HG03280 (cell line): ENCODE measurements at regions not wholly inside any gene's neighbourhood (a gene's known extent, or its start where the extent isn't known, plus 50 kb on each side); places are given as distances from the start of the nearest gene placed in this dataset.

ENCODE experiments used
- ATAC-seq: cut with Tn5 transposase; IDR thresholded peaks from one replicate; pipeline ENCODE4 v1.9.1; 2021; ENCODE audit warnings: mild to moderate bottlenecking, moderate library complexity; ENCODE audit not compliant: unreplicated experiment

DNA sequence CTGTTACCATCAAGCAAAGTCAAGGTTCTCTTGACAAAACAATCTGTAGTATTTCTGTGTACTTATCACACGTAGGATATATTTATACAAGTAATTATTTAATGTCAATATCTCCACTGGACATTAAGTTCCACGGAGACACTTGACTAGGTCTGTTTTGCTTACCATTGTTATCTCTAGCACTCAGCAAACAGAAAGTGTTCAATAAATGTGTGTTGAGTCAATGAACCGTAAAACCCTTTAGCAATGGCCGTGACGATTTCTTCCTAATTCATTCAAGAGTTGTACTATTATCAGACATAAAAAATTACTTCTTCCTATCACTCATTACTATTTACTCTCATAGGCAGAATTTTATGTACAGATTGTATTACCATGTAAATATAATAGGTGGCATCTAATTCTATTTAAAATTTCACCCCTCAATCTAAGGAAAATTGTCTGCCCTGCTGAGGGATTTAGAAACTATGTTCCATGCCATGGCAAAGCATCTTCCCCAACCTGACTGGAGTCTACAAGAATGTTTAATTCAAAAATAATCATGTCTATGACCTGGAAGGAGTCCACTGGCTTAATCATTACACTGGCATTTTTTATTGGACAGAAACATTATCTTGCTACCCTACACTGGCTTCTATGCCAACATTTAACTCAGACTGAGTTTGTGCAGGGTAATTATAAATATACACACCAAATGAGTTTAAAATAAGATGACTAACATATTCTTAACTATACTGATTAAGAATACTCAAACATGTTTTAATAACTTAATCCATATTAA, 301.9 kb downstream of the ZEB2 start:
- ATAC-seq, result no peak

DNA sequence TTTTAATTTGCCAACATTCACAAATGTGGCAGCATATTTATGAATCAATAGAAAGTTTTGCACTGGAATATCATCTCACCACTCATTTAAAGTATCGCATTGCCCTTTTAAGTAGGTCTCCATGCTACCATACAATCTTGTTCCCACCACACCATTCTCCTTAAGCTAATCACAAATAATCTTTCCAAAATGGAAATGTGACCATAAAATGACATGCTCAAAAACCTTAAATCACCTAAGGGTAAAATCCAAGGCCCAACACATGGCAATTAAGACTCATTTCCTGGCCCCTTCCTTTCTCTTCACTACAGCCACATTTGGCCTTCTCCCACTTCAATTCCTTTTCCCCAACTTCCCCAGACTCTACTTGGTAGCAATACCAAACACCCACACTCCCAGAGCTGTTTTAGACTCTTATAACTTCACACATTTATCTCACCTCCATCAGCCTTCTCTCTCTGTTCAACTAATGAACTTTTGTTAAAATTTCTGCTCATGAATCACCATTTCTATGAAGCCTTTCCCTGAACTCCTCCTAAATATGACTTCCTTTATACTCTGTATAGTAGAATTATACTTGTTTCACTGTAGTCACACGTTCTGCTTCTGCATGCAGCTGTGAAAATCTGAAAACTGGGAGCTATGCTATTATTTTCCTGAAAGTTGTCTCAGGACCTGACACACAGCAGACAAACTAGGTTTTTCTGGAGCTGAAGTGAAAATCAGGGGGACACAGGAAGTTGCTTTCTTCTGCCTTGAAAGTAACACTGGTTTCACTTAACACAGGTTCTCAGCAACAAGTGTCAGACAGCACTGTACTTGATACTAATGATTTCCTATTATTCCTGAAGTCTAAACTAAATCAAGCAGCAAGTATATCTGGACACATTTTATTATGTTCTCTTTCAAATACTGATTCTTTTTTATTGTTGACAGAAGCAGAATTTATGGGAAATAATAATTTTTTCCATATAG, 303.9 kb downstream of the ZEB2 start:
- peak; percentile 43 for ATAC-seq

DNA sequence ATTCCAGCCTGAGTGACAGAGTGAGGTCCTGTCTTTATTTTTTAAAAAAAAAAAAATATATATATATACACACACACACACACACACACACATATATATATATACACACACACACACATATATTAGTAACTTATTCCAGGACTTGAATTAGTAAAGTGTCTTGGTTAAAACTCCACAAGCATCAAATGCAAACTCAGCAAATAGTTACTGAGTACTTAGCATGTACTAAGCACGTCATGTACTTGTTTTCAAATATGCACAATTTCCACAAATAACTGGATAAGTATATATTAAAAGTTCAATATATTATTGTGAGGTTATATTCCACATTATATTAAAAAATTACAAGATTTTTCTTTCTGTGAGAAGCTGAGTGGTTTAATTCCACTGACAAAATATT, 304.7 kb downstream of the ZEB2 start:
- no peak for ATAC-seq

DNA sequence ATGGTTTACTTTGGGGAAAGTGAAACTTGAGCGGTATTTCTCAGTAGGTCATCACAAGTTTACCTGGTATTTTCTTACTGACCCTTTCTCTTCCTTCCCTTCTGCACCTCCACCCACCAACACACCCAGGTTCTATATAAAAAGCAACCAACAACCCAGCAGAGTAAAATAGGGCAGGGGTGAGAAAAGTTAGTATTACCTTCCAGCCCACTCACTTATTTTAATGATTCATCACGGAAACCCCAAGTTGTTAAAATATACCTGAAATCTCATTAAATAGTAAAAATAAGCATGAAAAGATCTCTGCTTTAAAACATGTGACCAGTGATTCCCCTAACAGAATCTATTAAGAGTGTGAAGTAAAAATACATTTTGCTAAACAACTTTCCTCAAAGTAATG, 306.1 kb downstream of the ZEB2 start:
- peak; percentile 78 for ATAC-seq

DNA sequence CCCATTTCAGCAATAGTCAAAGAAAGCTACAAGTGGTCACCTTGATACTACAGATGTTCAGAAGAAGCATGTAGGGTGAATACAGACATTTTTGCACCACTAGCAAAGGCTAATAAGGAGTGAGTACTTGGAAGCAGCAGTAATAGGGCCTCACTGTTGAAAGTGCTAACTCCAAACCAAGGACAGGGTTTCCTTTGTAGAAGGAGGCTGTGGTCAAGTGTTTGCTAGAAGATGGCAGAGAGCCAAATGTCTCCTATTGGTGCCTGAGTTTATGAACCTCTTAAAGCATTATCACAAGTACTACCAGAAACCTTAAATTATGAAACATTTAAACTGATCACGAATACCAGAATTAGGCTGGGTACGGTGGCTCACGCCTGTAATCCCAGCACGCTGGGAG, 308.1 kb downstream of the ZEB2 start:
- ATAC-seq, result no peak

DNA sequence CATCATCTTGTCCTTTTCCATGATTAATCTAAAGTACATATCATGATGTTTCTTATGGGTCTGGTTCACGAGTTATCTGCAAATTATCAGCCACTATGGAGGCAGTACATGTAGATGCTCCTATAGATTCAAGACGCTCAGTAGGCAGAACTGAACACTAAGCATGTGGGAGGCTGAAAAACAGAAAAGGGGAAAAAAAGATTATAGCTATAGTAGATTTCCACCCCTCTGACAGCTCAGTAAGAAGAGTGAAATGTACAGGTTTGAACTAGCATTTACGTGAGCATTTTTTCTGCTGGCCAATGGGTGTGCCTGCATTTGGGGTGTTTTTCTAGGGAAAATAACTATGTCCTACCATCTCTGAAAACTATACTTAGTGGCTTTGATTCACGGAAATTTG, 308.9 kb downstream of the ZEB2 start:
- ATAC-seq, result no peak

DNA sequence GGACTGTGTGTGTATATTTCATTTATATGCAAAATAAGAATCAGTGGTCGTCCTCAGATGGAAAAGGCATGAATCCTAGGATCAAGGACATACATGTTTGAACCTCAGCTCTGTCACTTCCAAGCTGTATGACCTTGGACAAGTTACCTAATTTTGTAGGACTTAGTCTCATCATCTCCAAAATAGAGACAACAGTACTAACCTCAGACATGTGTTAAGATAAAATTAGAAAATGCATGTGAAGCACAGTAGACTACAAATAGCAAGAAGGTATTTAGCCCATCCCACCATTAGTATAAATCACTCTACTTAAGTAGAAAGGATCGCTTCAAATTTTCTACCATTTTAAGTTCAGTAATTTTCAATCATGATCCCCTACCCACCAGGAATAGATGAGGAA, 309.8 kb downstream of the ZEB2 start:
- ATAC-seq, result no peak

DNA sequence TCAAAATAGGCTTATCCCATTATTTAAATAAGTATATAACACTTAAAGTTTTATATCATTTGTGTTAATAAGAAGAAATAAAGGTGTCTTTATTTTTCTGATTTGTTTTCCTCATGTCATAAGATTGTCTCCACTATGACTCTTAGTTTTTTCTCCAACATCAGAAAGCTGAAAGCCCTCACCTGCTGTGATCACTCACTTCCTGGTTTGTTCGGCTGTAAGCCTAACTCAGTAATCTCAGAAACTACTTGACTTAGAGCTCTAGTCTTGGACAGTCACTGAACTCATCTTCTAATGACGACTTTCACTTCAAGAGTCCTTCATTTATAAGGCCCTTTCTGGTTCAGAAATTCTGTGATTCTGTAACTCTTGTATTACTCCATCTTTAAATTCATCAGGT, 311.0 kb downstream of the ZEB2 start:
- ATAC-seq, result no peak

DNA sequence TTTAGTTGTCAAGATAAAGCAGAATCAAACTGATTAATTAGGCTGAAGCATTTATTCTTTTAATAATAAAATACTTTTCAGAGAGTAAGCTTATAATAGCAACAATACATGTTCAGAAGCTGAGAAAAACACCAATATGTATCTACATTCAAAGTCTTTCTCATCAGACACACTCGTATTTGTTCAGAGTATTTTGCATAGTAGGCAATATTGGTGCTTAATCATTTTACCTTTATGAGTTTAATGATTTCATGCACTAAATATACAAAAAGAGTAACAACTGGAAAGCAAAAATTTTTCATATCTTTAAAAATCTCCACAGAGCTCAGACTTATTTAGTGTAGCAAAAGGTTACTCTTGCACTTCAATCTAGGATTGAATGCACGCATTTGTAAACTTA, 313.9 kb downstream of the ZEB2 start:
- no peak for ATAC-seq

DNA sequence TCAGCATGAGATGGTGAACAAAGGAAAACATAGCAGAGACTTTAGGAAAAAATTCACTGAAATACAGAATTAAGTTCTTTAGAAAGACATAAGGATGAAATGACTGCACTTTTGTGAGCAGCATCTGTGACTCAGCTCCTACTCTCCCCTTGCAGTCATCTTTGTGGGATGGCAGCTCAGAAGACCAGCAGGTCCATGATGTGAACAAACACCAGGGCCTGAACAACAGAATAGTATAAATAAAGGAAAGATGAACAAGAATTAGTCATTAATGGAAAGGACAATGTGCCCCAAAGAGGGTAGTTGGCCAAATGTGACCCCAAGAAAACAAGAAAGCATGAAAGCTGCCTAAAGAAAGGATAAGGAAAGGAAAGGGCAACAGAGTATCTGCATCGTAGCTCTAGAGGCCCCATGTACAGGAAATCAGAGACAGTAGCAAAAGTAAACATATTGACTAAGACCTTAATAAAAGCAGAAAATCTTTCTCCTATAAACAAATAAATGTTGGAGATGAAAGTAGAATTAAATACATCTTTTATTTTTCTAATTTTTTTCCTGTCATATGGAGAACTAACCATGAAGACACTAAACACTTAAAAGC, 318.0 kb downstream of the ZEB2 start:
- ATAC-seq, result no peak

DNA sequence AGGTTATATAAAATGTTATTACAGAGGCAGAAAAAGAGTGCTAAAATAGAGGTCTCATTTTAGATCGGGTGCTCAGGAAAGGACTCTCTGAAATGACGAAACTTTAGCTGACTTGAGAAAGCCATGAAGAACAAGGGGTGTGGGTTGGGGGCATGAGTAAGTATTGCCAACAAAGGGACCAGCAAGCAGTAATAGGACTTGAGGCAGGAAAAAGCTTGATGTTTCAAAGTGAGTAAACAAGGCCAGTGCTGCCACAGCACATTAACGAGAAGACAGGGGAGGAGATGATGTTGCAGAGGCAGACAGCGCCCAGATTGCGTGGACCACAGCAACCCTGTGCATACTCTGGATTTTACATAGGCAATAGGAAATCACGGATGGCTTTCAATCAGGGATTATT, 318.8 kb downstream of the ZEB2 start:
- ATAC-seq, result no peak

DNA sequence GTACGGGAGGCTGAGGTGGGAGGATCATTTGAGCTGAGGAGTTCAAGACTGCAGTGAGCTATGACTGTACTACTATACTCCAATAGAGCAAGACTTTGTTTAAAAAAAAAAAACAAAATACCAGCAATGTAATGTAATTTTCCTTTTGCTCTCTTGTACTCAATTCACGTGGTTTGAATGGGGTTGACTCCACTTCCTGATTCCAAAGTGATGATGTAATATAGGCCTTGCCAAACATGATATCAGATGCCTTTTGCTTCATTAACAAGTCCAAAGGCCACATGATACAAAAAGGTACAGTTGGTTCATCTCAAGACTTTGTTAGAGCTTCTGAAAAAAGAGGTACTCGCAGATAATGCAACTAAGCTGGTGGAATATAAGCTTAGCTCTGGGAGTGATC, 321.8 kb downstream of the ZEB2 start:
- ATAC-seq, result no peak

DNA sequence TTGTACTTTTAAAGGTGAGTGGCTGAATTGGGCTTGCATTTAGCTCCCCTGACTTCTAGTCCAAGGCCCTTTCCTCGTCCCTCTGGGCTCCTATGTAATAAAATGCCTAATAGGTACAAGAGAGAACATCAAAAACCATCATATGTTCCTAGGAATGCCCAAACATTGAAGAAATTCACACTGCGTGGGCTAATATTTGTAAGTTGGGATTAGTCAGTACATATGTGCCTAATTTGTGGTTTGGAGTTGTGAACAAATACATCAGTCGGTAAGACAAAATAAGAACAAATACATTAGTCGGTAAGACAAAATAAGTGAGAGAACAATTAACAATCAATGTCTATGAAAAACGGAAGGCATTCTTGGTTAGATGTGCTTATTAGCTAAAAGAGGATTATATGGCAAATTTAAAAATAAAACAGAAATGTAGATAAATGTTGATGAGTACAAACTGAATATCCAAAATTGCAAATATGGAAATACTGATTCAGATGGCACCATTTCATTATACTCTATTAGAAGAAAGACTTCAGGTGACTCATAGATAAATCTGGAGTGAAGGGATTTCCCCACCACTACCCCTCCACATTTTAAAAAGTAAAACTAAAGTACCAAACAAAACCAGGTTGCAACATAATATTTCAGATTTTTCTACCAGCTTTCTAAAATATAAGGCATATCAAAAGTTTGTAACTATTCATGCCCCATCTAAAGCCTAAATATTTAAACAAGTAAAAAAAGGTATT, 325.4 kb downstream of the ZEB2 start:
- no peak for ATAC-seq

DNA sequence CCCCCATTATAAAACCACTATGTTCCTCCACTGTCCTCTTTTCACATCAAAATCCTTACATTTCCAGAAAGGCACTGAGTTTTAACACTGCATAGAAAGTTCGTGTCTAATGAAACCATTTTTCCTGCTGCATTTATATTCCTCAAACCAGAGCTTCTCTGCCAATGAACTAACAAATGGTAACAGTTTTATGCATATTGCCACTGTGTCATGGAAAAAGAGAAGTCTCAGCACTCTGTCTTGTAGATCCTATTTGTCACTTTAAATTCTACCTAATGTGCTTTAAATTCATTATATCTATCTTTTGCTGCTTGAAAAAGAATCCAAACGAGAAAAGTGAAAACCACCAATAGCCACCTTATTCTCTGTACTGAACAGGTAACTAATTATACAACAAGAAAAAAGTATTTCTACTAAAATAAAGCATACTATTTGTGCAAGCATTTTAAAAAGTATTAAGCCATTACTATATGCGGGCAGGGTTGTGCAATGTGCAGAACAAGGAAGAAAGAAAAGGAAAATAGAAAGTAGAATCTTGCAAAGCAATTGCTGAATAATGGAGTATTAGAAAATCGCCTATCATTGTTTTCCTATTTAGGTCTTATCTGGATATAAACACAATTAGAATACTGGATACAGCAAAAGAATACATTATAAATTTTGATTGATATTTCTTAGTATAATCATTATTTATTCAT, 328.9 kb downstream of the ZEB2 start:
- no peak for ATAC-seq

DNA sequence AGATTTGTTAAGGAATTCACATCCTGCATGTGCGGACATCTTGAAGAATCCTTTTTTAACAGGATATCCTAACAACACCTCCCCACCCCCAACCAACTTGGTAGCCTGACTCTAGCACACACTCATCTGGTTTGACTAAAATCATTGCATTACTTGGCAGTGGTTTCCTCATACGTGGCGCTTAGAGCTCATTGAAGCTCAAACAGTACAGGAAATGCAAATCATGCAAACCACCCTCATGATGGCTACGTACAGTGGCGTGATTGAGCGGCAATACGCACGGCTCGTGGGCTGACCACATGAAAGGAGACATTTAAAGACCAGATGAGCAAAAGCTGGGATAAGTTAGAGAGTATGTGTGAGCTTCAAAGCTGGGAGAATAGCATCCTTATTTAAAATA, 336.2 kb downstream of the ZEB2 start:
- peak; percentile 93 for ATAC-seq

DNA sequence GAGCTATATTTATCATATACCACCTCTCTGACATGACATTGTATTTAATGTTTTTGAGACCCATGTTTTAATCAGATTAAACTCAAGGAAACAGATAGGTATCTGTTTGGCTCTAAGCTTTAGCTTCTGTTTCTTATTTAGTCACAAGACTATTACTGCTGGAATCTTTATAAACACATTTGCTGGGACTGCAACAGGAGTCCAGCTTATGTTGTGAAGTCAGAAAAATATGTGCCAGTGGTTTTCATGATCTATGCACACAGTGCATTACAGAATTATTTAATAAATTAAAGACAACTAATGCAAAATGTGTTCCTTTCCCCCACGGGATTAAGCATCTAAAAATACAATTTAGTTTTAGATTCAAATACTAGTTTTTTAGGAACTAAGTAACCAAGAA, 338.9 kb downstream of the ZEB2 start:
- ATAC-seq, result no peak

DNA sequence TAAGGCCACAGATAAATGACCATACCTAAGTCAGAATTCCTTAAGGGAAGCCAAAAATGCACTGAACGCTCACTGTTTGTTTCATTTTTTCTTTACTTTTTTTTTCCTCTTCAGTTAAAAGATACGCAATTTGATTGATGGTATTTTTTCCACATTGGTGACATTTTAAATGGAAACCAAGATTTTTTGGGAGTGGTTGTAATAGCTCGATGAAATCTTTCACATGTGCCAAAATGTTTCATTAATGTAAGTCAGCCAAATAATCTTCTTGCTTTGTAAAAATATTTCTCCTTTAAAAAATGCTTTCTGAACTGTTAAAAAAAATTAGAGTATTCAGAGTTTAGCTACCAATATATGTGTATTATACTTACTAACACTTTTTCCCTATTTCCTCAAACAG, 339.8 kb downstream of the ZEB2 start:
- ATAC-seq, result no peak

DNA sequence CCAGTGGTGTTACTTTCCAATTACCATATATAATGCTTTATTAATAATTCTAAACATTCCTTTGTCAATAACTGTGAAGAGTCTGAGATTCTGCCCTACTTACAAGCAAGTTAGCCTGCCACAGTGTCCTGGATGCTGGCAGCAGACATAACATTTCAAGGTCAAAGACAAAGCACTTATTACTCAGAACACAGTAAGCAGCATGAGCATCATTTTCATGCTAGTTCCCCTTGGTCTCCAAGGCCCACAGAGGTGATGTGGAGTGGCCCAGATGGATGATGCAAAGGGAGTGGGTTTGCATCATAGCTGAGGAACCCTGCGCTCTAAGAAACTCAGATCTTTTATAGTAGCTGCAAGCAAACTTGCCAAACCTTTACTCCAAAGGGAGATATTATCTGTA, 349.7 kb downstream of the ZEB2 start:
- ATAC-seq, result no peak

DNA sequence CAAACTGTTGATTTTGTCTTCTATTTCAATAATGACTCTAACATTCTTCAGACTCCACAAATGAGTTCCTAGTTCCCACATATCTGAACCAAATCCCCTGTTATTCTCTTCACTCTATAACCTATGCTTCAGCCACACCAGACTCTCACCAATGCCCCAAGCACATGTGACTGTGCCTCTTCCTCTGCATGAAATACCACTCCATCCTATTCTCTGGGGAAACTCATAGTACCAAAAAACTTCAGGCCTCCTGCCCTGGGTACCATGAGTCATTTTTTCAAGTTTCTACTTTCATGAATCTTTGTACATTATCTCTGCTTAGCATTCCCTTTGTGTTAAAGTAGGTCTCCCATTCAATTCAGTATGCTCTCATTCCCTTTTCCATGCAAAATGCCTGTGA, 353.2 kb downstream of the ZEB2 start:
- ATAC-seq, result no peak

DNA sequence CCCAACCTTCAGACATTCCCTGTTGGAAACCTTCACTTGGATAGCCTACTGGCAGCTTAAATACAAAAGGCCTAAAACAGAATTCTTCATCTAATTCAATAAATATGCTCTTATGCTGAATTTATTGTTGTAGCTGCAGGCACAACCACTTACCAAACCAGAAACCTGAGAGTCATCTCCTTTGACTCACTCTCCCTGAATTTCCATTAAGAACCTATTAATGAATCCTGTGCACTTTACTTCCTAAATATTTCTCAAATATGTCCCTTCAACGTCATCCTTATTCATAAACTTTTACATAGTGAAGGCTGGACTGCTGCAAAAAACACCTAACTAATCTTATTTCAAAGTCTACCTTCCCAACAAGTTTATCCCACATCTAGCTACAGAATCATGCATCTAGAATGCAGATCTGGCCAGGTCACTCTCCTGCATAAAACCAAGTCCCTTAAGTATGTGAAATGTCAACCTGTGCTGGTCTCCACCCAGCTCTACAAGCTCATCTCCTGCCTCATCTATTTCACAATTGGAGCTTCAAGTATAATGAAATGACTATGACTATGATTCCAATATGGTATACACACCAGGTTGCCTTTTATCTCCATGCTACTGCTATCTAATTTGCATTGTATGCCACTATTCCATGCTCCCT, 354.2 kb downstream of the ZEB2 start:
- ATAC-seq, result no peak
